Activated CD4-positive, alpha-beta T cell treated with anti-CD3 and anti-CD28 coated beads, Interleukin-2, amount 50 U/mL, for 24 hours (primary cell): ENCODE measurements at regions not wholly inside any gene's neighbourhood (a gene's known extent, or its start where the extent isn't known, plus 50 kb on each side); places are given as distances from the start of the nearest gene placed in this dataset.
"Not testable (repeated sequence)": the region's sequence is repeated elsewhere in the genome, so short reads cannot be mapped to it uniquely, and the experiment has no call there.

ENCODE experiments used
- DNase-seq, 2 donors: peaks; one replicate each; pipeline ENCODE4 v3.0.0-alpha.2; 2020; ENCODE audit warnings: low read depth in 1 of 2, low spot score in 1 of 2

GRCh38 chr5:120083851-120084542 is 380.1 kb upstream of the PRR16 start:
- DNase-seq, result no peak

GRCh38 chr5:120084543-120084870 is 379.6 kb upstream of the PRR16 start:
- DNase-seq, result no peak

- DNase-seq, result no peak
Observed at GRCh38 chr5:120086081-120086480, 378.0 kb upstream of the PRR16 start.

GRCh38 chr5:120088412-120088811 is 375.7 kb upstream of the PRR16 start:
- DNase-seq, result no peak

- no peak for DNase-seq
Observed at GRCh38 chr5:120088836-120089235, 375.3 kb upstream of the PRR16 start.

- no peak for DNase-seq
Observed at GRCh38 chr5:120091376-120091948, 372.6 kb upstream of the PRR16 start.

GRCh38 chr5:120092649-120093048 is 371.5 kb upstream of the PRR16 start:
- DNase-seq, result no peak

GRCh38 chr5:120093178-120093577 is 370.9 kb upstream of the PRR16 start:
- DNase-seq, result no peak

- no peak for DNase-seq
Observed at GRCh38 chr5:120096413-120096812, 367.7 kb upstream of the PRR16 start.

DNA sequence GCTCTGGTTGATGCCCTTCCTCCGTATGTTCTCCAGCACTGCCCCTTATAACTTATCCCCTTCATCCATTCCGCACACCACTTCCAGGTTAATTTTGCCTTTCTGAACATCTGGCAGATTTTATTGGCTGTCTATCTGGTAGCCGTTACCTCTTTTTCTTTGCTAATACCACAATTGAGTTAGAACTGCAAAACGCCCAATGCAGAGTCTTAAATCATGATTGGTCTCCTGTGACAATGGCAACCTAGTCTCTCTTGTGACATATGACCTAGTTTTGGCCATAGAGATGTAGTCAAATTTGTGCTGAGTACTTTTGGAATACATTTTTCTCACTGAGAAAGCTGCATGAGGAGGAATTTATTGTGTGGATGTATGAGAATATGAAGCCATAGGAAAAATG is 365.7 kb upstream of the PRR16 start:
- no peak for DNase-seq

GRCh38 chr5:120098902-120099535 is 365.1 kb upstream of the PRR16 start:
- DNase-seq, result no peak

DNA sequence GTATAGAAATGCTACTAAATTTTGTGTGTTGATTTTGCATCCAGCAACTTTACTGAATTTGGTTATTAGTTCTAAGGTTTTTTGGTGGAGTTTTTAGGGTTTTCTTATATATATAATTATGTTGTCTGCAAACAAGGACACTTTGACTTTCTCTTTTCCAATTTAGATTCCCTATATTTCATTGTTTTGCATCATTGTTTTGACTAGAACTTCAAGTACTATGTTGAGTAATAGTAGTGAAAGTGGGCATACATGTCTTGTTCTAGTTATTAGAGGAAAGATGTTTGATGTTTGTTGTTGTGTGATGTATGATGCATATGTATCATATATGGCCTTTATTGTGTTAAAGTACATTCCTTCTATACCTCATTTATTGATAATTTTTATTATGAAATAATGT is 362.3 kb upstream of the PRR16 start:
- DNase-seq, result no peak

GRCh38 chr5:120103495-120103894 is 360.6 kb upstream of the PRR16 start:
- DNase-seq, result no peak

DNA sequence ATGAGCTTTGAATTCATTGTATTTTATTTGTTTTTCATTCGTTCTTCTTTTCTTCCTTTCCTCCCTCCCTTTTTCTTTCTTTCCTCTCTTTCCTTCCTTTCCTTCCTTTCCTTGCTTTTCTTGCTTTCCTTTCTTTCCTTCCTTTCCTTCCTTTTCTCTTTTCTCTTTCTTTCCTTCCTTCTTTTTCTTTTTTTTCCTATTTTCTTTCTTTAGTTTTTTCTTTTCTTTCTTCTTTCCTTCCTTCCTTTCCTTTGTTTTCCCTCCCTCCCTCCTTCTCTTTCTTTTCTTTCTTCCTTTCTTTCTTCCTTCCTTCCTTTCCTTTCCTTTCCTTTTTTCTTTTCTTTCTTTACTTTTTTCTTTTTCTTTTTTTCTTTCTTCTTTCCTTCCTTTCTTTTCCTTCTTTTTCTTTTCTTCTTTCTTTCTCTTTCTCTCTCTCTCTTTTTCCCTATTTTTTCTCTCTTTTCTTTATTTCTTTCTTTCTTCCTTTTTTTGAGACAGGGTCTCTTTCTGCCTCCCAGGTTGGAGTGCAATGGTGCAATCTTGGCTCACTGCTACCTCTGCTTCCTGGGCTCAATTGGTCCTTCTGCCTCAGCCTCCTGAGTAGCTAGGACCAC is 357.1 kb upstream of the PRR16 start:
- no peak for DNase-seq

DNA sequence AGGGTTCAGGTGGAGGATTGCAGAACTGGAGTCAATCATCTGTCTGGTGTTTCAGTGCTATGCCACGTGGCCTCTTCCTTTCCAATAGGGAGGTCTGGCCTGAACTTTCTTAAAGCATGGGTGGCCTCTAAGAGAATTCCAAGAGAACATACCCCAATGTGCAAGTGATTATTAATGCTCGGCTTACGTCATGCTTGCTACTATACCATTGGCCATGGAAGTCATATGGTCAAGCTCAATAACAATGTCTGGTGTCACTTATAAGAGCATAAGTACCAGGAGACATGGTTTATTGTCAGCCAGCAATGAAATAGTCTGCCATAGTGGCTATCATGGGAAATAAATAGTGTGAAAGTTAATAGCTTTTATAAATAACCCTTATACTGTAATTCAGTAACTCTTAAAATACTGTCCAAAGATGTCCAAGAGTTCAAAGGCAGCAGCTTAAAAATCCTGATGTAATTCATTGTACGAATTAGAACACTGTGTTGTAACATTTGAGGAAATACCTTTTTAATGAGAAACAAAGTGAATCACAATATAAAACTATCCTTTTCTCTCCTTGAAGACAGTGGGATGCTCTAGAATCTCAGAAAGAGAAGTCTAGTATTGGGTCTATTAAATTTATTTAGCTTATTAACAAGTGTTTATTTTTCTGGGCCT is 355.4 kb upstream of the PRR16 start:
- DNase-seq, result no peak

GRCh38 chr5:120122703-120123102 is 341.4 kb upstream of the PRR16 start:
- DNase-seq, result no peak

DNA sequence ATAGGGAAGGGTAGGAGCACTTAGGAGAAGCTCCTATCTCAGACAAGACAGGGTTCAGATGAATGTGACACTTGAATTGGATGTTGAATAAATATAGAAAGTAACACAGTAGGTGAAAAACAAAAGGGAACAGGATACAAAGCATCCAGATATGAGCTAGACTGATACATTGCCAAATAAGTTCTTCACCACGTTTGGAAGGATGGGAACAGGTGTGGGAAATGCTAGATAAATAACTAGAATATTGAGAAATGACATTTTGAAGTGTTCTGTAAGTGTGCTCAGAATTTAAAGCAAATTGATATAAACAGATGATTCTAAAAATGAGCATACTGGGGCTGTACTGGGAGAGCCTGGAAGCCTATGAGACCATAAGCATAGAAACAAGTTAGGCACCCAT is 340.1 kb upstream of the PRR16 start:
- DNase-seq, result no peak

- no peak for DNase-seq
Observed at GRCh38 chr5:120124961-120125360, 339.1 kb upstream of the PRR16 start.

- DNase-seq, result not testable (repeated sequence)
Observed at GRCh38 chr5:120132347-120132746, 331.8 kb upstream of the PRR16 start.

DNA sequence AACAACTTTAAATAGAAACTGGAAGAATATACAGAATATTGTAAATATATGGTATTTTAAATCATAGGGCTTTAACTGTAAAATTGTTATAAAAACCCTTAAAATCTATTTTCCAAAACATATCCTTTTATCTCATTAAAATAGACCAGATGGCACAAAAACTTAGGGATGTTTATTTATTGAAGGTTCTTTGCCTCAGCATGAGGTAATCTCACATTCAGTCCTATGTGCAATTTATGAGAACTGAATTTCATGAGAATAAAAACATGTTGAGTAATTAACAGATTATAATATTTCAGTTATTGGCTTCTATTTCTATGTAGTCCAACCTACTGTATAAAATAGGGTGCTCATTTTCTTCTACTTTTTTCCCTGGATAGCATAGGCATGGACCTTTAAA is 329.2 kb upstream of the PRR16 start:
- DNase-seq, result no peak

DNA sequence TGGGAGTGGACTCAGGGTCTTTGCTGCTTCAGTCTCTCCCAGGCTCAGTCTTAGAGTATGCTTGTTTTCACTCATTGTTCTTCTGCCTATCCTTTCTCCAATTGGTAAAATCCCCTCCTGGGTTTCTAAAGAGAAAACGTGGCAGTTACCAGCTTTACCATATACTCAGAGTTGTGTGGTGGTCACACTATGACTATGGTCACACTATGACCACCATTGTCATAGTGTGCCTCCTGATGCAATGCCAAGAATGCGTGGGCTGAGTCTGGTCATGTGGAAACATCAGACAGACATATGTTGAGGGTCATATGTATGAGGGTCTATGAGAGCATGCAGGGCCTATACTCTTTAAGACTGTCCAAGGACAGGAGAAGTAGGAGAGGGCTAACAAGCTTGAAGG is 326.5 kb upstream of the PRR16 start:
- DNase-seq, result no peak

GRCh38 chr5:120139039-120139438 is 325.1 kb upstream of the PRR16 start:
- DNase-seq, result no peak
